Esophagus (tissue), 2 donors: ENCODE measurements at regions not wholly inside any gene's neighbourhood (a gene's known extent, or its start where the extent isn't known, plus 50 kb on each side); places are given as distances from the start of the nearest gene placed in this dataset.

Experiments
- H3K27ac ChIP-seq, 2 donors: one replicate each; pipeline ENCODE4 v1.5.1; 2013; ENCODE audit warnings: low read depth in 2 of 2, mild to moderate bottlenecking in 2 of 2, inconsistent platforms in 1 of 2, low read length in 1 of 2, moderate library complexity in 1 of 2
- H3K27me3 ChIP-seq, 2 donors: one replicate each; pipeline ENCODE4 v1.6.1; 2013; ENCODE audit warnings: low read length in 2 of 2, control low read depth in 1 of 2, mild to moderate bottlenecking in 1 of 2; ENCODE audit not compliant: insufficient read depth in 2 of 2, control insufficient read depth in 1 of 2
- H3K36me3 ChIP-seq, 2 donors: one replicate each; pipeline ENCODE4 v1.6.1; 2013; ENCODE audit warnings: low read length in 1 of 2; ENCODE audit not compliant: control insufficient read depth in 2 of 2, insufficient read depth in 2 of 2
- H3K4me1 ChIP-seq, 2 donors: one replicate each; pipeline ENCODE4 v1.6.1; 2013; ENCODE audit warnings: low read length in 1 of 2; ENCODE audit not compliant: control insufficient read depth in 2 of 2, insufficient read depth in 2 of 2
- H3K4me3 ChIP-seq, 2 donors: one replicate each; pipeline ENCODE4 v1.5.1; 2013; ENCODE audit warnings: low read length in 2 of 2, mild to moderate bottlenecking in 2 of 2, low read depth in 1 of 2, moderate library complexity in 1 of 2
- H3K9me3 ChIP-seq, 2 donors: one replicate each; pipeline ENCODE4 v1.6.1; 2013; ENCODE audit warnings: mild to moderate bottlenecking in 2 of 2, low read depth in 1 of 2, low read length in 1 of 2, moderate library complexity in 1 of 2; ENCODE audit not compliant: control insufficient read depth in 2 of 2, insufficient read depth in 1 of 2
- WGBS, 2 donors: extraction: QIAGEN DNeasy Blood & Tissue Kit; methylation state at CpG; one replicate each; pipeline ENCODE4 v1.1.7; 2013; 5-methylcytosine and 5-hydroxymethylcytosine counted together
- donor health status: healthy with polysubstance abuse.
- donor health status: Bipolar disorder and iron deficiency.

- WGBS, 2 donors = 87 to 90% methylated on average over 2 of the region's 2 CpGs
- no peaks in the 10 kb centered on the region for H3K4me1 ChIP-seq
- H3K4me3 ChIP-seq = no peak overlapping the region
- no peaks in the 10 kb centered on the region for H3K27me3 ChIP-seq
- H3K36me3 ChIP-seq = no peaks in the 10 kb centered on the region
- peaks cover 0 to 5% of the 10 kb centered on the region in 2 donors for H3K9me3 ChIP-seq
- H3K27ac ChIP-seq = no peak overlapping the region
Measured at GRCh38 chr21:15327637-15328265, 263.0 kb upstream of the NRIP1 start.

DNA sequence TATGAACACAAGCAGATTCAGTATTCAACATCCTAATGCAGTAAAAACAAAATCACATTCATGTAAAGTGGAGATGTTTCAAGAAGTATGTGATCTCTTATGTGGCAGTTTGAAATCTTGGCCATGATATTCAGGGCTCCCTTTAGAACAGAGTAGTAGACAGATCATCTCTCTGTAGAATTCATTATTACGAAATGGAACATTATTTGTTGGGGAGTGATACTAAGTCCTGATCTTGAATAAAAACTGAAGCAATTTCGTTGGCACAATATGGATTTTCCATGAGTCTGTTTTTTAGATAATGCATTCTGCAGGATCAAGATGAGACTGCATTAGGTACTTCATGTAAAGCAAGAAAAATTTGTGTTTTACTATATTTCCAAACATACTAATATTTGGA, 264.4 kb upstream of the NRIP1 start:
- Histone ChIP-seq H3K27me3 (no peaks in the 10 kb centered on the region), H3K36me3 (no peaks in the 10 kb centered on the region), H3K27ac (no peak overlapping the region), H3K9me3 (peaks cover 0 to 5% of the 10 kb centered on the region in 2 donors), H3K4me1 (no peaks in the 10 kb centered on the region), H3K4me3 (no peak overlapping the region)
- WGBS, 2 donors = 78 to 83% methylated on average over 2 of the region's 2 CpGs

GRCh38 chr21:15330872-15331271, 266.1 kb upstream of the NRIP1 start:
- H3K27me3 ChIP-seq = no peaks in the 10 kb centered on the region
- no peaks in the 10 kb centered on the region for H3K36me3 ChIP-seq

GRCh38 chr21:15332572-15332971, 267.8 kb upstream of the NRIP1 start:
- Histone ChIP-seq H3K9me3 (no peaks in the 10 kb centered on the region), H3K4me1 (no peaks in the 10 kb centered on the region), H3K27ac (no peak overlapping the region), H3K4me3 (no peak overlapping the region), H3K36me3 (no peaks in the 10 kb centered on the region), H3K27me3 (no peaks in the 10 kb centered on the region)
- WGBS, 2 donors = 88 to 90% methylated on average over 1 of the region's 1 CpG

More at GRCh38 chr21:15330872-15331271, 266.1 kb upstream of the NRIP1 start:
- Histone ChIP-seq H3K4me3 (no peak overlapping the region), H3K27ac (no peak overlapping the region), H3K4me1 (no peaks in the 10 kb centered on the region), H3K9me3 (peaks cover 0 to 5% of the 10 kb centered on the region in 2 donors)

DNA sequence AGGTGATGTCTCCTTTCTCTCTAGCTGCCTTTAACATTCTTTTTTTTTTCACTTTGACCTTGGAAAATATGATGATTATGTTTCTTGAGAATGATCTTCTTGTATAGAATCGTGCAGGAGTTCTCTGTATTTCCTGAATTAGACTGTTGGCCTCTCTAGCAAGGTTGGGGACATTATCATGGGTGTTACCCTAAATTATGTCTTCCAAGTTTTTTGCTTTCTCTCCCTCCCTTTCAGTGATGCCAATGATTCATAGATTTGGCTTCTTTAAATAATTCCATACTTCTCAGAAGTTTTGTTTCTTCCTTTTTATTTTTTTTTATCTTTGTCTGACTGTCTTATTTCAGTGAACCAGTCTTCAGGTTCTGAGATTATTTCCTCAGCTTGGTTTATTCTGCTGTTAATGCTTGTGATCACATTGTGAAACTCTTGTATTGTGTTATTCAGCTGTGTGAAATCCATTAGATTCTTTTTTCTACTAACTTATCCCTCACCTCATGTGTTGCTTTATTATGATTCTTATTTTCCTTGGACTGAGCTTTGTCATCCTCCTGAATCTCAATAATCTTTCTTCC, 268.4 kb upstream of the NRIP1 start:
- Histone ChIP-seq H3K27me3 (no peaks in the 10 kb centered on the region), H3K27ac (no peak overlapping the region), H3K4me3 (no peak overlapping the region), H3K4me1 (no peaks in the 10 kb centered on the region), H3K9me3 (no peaks in the 10 kb centered on the region), H3K36me3 (no peaks in the 10 kb centered on the region)
- WGBS, 2 donors = 18 to 46% methylated on average over 1 of the region's 1 CpG

DNA sequence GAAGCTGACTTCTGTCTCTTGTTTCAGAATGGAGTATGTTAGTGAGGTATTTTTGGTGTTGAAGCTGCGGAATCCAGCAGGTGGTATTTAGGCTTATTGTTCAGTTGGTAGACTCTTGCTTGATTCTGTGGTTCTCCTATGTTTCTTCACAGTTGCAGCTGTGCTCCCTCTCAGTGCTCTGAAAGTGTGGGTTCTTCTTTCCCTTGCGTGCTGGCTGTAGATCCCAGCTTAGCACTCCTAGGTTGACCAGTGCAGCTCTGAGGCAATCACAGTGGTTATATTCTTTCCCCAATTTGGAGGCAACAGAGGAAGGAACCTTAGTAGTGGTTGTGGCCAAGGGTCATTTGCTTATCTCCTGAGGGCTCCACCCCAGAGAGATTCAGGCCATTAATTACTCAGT, 269.2 kb upstream of the NRIP1 start:
- WGBS, 2 donors = 95 to 98% methylated on average over 2 of the region's 2 CpGs
- H3K4me1 ChIP-seq = no peaks in the 10 kb centered on the region

GRCh38 chr21:15343066-15343465, 278.3 kb upstream of the NRIP1 start:
- no peak overlapping the region for H3K27ac ChIP-seq
- no peaks in the 10 kb centered on the region for H3K4me1 ChIP-seq
- no peaks in the 10 kb centered on the region for H3K27me3 ChIP-seq
- H3K9me3 ChIP-seq = no peaks in the 10 kb centered on the region
- no peaks in the 10 kb centered on the region for H3K36me3 ChIP-seq
- no peak overlapping the region for H3K4me3 ChIP-seq
- 68 to 93% methylated on average over 1 of the region's 1 CpG for WGBS, 2 donors

More for the DNA sequence above, 269.2 kb upstream of the NRIP1 start:
- Histone ChIP-seq H3K36me3 (no peaks in the 10 kb centered on the region), H3K27ac (no peak overlapping the region), H3K4me3 (no peak overlapping the region), H3K27me3 (no peaks in the 10 kb centered on the region), H3K9me3 (no peaks in the 10 kb centered on the region)

DNA sequence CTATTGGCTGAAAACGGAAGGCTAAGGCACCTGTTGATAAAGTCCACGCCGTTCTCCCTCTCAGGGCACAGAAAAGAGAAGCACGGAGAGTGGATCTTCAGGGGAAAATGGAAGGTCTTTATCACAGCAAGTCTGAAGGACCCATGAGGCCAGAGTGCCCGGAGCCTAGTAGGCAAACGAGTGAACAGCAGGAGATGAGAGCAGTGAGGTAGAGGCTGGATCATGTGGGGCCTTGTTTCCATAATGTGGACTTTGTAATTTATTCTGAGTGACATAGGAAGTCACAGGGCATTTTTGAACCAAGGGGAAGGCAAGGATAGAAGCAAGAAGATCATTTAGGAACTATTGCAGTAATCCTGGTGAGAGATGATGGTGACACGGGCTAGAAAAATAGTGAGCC, 287.2 kb upstream of the NRIP1 start:
- WGBS, 2 donors = 88 to 94% methylated on average over 7 of the region's 7 CpGs
- H3K9me3 ChIP-seq = no peaks in the 10 kb centered on the region
- H3K36me3 ChIP-seq = no peaks in the 10 kb centered on the region
- no peak overlapping the region for H3K27ac ChIP-seq
- H3K4me1 ChIP-seq = no peaks in the 10 kb centered on the region
- no peaks in the 10 kb centered on the region for H3K27me3 ChIP-seq
- no peak overlapping the region for H3K4me3 ChIP-seq

- H3K36me3 ChIP-seq = no peaks in the 10 kb centered on the region
- WGBS, 2 donors = 78 to 83% methylated on average over 1 of the region's 1 CpG
- H3K9me3 ChIP-seq = no peaks in the 10 kb centered on the region
- no peak overlapping the region for H3K4me3 ChIP-seq
- H3K27me3 ChIP-seq = no peaks in the 10 kb centered on the region
- H3K27ac ChIP-seq = no peak overlapping the region
- H3K4me1 ChIP-seq = no peaks in the 10 kb centered on the region
Measured at GRCh38 chr21:15353546-15353945, 288.7 kb upstream of the NRIP1 start.

DNA sequence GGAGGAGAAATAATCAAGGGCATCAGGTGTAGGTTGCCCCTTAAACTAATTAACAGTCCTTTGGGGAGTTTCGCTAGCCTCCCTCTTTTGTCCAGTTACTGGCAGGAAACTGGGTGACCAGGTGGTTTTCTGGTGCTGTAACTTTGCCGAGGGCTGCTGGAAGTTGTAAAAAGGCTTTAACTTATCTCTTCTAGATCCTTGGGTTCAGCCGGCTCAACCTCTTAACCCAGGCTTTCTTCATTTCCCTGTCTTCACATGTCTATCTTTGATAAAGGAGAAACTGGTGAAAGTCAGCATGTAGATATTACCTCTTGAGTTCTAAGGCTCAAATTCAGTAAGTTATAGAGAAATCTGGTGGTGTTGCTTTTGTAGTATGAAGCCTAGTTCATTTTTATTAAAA, 289.7 kb upstream of the NRIP1 start:
- 62 to 67% methylated on average over 3 of the region's 3 CpGs for WGBS, 2 donors

More for the DNA sequence above, 289.7 kb upstream of the NRIP1 start:
- Histone ChIP-seq H3K27me3 (no peaks in the 10 kb centered on the region), H3K9me3 (no peaks in the 10 kb centered on the region), H3K27ac (no peak overlapping the region), H3K4me1 (no peaks in the 10 kb centered on the region), H3K36me3 (no peaks in the 10 kb centered on the region), H3K4me3 (no peak overlapping the region)
